ENCODE measurements at regions not wholly inside any gene's neighbourhood (a gene's known extent, or its start where the extent isn't known, plus 50 kb on each side); places are given as distances from the start of the nearest gene placed in this dataset.

- TF ChIP-seq, protein P1, sequence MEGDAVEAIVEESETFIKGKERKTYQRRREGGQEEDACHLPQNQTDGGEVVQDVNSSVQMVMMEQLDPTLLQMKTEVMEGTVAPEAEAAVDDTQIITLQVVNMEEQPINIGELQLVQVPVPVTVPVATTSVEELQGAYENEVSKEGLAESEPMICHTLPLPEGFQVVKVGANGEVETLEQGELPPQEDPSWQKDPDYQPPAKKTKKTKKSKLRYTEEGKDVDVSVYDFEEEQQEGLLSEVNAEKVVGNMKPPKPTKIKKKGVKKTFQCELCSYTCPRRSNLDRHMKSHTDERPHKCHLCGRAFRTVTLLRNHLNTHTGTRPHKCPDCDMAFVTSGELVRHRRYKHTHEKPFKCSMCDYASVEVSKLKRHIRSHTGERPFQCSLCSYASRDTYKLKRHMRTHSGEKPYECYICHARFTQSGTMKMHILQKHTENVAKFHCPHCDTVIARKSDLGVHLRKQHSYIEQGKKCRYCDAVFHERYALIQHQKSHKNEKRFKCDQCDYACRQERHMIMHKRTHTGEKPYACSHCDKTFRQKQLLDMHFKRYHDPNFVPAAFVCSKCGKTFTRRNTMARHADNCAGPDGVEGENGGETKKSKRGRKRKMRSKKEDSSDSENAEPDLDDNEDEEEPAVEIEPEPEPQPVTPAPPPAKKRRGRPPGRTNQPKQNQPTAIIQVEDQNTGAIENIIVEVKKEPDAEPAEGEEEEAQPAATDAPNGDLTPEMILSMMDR (IDR thresholded peaks at IDR 0.05; ENCODE audit: low read depth, low read length): no peak
- TF ChIP-seq MYC (IDR thresholded peaks at IDR 0.05; ENCODE audit: low read depth, low read length) (no peak), POLR2A (IDR thresholded peaks at IDR 0.05; ENCODE audit: extremely low read depth, insufficient read length) (no peak)
- TF ChIP-seq, protein P2, sequence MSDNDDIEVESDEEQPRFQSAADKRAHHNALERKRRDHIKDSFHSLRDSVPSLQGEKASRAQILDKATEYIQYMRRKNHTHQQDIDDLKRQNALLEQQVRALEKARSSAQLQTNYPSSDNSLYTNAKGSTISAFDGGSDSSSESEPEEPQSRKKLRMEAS (IDR thresholded peaks at IDR 0.05; ENCODE audit: low read depth, low read length): no peak
- H3K4me3 ChIP-seq (ENCODE audit: low read depth, low read length): no peak overlapping the region
- DNase-seq (ENCODE audit: low read depth): no peak
These were observed 199.7 kb upstream of the CPNE8 start for GRCh38 chr12:39105111-39105510.

DNA sequence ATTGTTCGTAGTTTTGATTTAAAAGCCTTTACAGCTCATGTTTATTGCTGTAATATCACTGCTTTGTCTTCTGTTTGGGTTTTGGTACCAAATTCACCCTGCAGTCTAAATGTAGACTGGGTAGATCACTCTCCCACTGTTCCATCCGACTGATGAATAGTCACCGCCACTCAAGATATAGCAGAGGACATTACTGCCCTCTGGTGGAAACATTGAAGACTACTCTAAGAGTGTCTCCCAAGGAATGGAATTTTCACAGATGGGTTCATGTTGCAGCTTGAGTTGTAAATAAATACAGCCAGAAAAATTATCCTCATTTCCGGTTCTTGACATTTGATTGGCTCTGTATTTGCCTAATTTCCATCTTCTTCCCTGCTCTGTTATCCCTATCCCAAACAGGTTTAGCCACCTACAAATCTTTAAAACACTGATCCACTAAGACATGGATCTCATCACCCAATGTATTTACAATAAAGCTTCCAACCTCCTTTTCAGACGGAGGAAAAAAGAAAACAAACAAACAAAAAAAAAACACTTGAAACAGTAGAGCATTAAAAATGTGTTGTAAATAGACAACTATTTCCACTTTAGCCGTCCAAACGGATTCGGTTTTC lies 198.3 kb upstream of the CPNE8 start:
- TF ChIP-seq, protein P1 (IDR thresholded peaks at IDR 0.05; ENCODE audit: low read depth, low read length): peak; percentile 70
- TF ChIP-seq, protein P2 (IDR thresholded peaks at IDR 0.05; ENCODE audit: low read depth, low read length): no peak
- DNase-seq (ENCODE audit: low read depth): peak; percentile 68
- H3K4me3 ChIP-seq (ENCODE audit: low read depth, low read length): no peak overlapping the region

DNA sequence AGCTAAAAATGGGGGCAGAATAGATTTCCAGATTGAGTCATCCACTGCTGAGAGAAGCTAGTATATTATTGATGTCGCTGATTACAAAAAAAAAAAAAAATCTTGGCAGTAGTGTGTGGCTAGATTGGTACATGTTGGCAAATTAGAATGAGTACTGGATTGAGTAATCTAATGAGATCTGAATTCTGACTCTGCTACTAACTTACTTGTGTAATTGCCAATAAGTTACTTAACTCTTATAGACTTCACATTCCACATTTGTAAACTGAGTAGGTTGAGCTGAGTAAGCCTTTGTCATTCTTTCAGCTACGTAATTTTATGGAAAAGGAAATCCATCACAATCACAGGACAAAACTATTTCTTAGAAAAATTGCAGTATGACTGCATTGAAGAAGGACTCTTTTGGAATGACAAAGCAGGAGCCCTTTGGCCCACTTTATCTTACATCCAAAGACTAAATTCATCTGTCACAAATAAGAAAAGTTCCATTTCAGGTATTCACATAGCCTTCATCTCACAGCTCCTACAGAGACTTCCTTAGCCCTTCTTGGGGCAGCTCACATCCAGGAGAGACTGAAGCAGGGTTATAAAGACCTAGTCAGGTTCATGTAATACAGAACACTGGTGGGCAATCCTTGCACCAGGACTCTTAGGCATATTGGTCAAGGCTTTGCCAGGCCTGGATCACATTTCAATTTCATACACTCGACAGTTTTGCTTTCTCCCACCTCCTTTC lies 197.3 kb upstream of the CPNE8 start:
- no peak for DNase-seq (ENCODE audit: low read depth)

DNA sequence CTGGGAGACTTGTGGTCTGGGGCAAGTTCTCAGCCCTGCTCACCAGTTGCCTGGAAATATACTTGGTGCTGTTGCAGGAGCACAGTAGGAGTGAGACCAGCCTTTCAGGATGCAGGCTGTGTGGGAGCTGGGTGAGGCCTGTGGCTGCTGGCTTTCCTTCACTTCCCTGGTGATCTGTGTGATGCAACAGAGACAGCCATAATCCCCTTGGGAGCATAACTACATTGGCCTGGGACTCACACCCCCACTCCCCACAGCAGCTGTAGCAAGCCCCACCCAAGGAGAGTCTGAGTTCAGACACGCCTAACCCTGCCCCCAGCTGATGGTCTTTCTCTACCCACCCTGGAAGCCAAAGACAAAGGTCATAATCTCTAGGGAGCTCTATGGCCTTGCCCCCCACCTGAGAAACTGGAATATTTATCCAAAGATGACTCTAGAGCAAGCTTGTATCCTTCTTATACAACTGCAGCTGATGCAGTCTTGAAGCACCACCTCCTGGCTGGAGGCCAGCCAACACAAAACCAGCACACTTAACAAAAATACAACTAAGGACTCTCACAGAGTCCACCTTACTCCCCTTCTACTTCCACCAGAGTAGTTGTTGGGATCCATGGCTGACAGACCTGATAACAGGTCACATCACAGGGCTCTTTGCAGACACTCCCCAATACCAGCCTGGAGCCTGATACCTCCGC lies 190.4 kb upstream of the CPNE8 start:
- H3K4me3 ChIP-seq (ENCODE audit: low read depth, low read length): no peak overlapping the region
- DNase-seq (ENCODE audit: low read depth): peak; percentile 77
- TF ChIP-seq, protein P2 (IDR thresholded peaks at IDR 0.05; ENCODE audit: low read depth, low read length): no peak
- TF ChIP-seq MYC (IDR thresholded peaks at IDR 0.05; ENCODE audit: low read depth, low read length) (no peak), POLR2A (IDR thresholded peaks at IDR 0.05; ENCODE audit: extremely low read depth, insufficient read length) (no peak)
- TF ChIP-seq, protein P1 (IDR thresholded peaks at IDR 0.05; ENCODE audit: low read depth, low read length): no peak

More for the DNA sequence above, 197.3 kb upstream of the CPNE8 start:
- TF ChIP-seq MYC (IDR thresholded peaks at IDR 0.05; ENCODE audit: low read depth, low read length): no peak
- no peak for TF ChIP-seq POLR2A (IDR thresholded peaks at IDR 0.05; ENCODE audit: extremely low read depth, insufficient read length)
- TF ChIP-seq, protein P2 (IDR thresholded peaks at IDR 0.05; ENCODE audit: low read depth, low read length): no peak
- TF ChIP-seq, protein P1 (IDR thresholded peaks at IDR 0.05; ENCODE audit: low read depth, low read length): no peak
- H3K4me3 ChIP-seq (ENCODE audit: low read depth, low read length): no peak overlapping the region

GRCh38 chr12:39081910-39082309 lies 176.5 kb upstream of the CPNE8 start:
- DNase-seq (ENCODE audit: low read depth): no peak
- H3K4me3 ChIP-seq (ENCODE audit: low read depth, low read length): no peak overlapping the region
- TF ChIP-seq, protein P1 (IDR thresholded peaks at IDR 0.05; ENCODE audit: low read depth, low read length): no peak
- TF ChIP-seq POLR2A (IDR thresholded peaks at IDR 0.05; ENCODE audit: extremely low read depth, insufficient read length) (no peak), MYC (IDR thresholded peaks at IDR 0.05; ENCODE audit: low read depth, low read length) (no peak)
- TF ChIP-seq, protein P2 (IDR thresholded peaks at IDR 0.05; ENCODE audit: low read depth, low read length): no peak

All from NB4 (cell line).